Neutrophil (primary cell): ENCODE measurements at regions not wholly inside any gene's neighbourhood (a gene's known extent, or its start where the extent isn't known, plus 50 kb on each side); places are given as distances from the start of the nearest gene placed in this dataset.
"Not testable (repeated sequence)": the region's sequence is repeated elsewhere in the genome, so short reads cannot be mapped to it uniquely, and the experiment has no call there.

ENCODE experiments used
- H3K27ac ChIP-seq: fragments of 200-600 bp; sonication (generic); 2 replicates; pipeline ENCODE4 v1.5.1; 2016; ENCODE audit warnings: mild to moderate bottlenecking, moderate library complexity
- H3K27me3 ChIP-seq: fragments of 200-600 bp; sonication (generic); 2 replicates; pipeline ENCODE4 v1.6.0; 2016; ENCODE audit warnings: mild to moderate bottlenecking
- H3K36me3 ChIP-seq: fragments of 200-600 bp; sonication (generic); 2 replicates; pipeline ENCODE4 v1.5.1; 2017
- H3K4me1 ChIP-seq, 2 experiments: fragments of 200-600 bp in 1 of 2; sonication (generic) in 1 of 2; 1 replicate in 1 of 2; 2 replicates in 1 of 2; pipeline versions ENCODE4 v1.5.1 to v1.6.1; 2013 to 2016; ENCODE audit warnings: low read depth in 1 of 2, low read length in 1 of 2, mild to moderate bottlenecking in 1 of 2, moderate library complexity in 1 of 2; ENCODE audit not compliant: control insufficient read depth in 1 of 2, insufficient read depth in 1 of 2
- H3K4me3 ChIP-seq, 2 experiments: fragments of 200-600 bp in 1 of 2; sonication (generic) in 1 of 2; 1 replicate in 1 of 2; 2 replicates in 1 of 2; pipeline ENCODE4 v1.5.1; 2013 to 2016; ENCODE audit warnings: low read depth in 1 of 2, low read length in 1 of 2, mild to moderate bottlenecking in 1 of 2, moderate library complexity in 1 of 2
- H3K9me3 ChIP-seq: fragments of 200-600 bp; sonication (generic); 2 replicates; pipeline ENCODE4 v1.5.1; 2016
- TF ChIP-seq, protein P1 (sequence below): fragments of 200-600 bp; sonication (generic); IDR thresholded peaks from 2 replicates; pipeline ENCODE4 v1.5.1; 2016; ENCODE audit warnings: antibody characterized with exemption

DNA sequence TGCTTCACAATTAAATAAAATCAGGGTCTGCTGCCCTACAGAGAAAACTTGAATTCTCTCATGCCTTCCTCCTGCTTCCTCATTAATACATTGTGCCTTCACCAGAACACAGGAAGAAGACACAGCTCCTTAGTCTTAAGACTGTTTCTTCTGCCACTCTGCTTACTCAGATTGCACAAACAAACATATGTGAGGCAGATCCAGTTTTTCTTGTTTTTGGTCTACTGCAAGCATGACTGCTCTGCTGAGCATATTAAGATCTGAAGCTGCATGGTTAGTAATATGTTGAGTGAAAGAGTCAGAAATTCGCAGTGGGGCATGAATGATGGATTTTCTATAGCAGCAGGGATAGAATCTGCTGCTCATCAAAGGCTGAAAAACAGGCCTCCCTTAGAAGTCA lies 321.1 kb upstream of the STXBP6 start:
- Histone ChIP-seq H3K27me3 (no peaks in the 10 kb centered on the region), H3K9me3 (no peaks in the 10 kb centered on the region), H3K4me3 (no peak overlapping the region), H3K27ac (no peak overlapping the region), H3K4me1 (no peaks in the 10 kb centered on the region), H3K36me3 (no peaks in the 10 kb centered on the region)
- TF ChIP-seq, protein P1, sequence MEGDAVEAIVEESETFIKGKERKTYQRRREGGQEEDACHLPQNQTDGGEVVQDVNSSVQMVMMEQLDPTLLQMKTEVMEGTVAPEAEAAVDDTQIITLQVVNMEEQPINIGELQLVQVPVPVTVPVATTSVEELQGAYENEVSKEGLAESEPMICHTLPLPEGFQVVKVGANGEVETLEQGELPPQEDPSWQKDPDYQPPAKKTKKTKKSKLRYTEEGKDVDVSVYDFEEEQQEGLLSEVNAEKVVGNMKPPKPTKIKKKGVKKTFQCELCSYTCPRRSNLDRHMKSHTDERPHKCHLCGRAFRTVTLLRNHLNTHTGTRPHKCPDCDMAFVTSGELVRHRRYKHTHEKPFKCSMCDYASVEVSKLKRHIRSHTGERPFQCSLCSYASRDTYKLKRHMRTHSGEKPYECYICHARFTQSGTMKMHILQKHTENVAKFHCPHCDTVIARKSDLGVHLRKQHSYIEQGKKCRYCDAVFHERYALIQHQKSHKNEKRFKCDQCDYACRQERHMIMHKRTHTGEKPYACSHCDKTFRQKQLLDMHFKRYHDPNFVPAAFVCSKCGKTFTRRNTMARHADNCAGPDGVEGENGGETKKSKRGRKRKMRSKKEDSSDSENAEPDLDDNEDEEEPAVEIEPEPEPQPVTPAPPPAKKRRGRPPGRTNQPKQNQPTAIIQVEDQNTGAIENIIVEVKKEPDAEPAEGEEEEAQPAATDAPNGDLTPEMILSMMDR: no peak

DNA sequence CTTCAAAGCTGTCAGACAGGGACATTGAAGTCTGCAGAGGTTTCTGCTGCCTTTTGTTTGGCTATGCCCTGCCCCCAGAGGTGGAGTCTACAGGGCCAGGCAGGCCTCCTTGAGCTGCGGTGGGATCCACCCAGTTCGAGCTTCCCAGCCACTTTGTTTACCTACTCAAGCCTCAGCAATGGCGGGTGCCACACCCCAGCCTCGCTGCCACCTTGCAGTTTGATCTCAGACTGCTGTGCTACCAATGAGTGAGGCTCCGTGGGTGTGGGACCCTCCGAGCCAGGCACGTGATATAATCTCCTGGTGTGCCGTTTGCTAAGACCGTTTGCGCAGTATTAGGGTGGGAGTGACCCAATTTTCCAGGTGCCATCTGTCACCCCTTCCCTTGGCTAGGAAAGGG lies 320.1 kb upstream of the STXBP6 start:
- not testable (repeated sequence) for H3K4me1 ChIP-seq, H3K36me3 ChIP-seq, H3K27ac ChIP-seq, H3K4me3 ChIP-seq, H3K9me3 ChIP-seq, H3K27me3 ChIP-seq

DNA sequence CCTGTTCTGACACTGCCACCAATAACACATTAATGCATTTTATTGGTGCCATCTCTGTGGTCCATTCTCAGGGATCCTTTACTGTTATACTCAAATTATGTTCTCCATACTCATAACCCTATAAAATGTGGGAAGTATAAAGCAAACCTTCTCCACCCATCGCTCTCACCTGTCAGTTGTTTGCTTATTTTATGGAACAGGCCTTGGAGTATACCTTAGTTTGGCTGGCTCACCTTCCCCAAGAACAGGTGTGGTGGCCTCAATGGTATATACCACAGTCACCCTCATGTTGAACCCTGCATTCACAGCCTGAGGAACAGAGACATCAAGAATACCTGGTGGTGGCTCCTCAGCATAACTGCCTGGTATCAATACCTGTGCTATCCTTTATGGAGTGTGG lies 308.4 kb upstream of the STXBP6 start:
- no peaks in the 10 kb centered on the region for H3K27me3 ChIP-seq
- TF ChIP-seq, protein P1: no peak
- no peaks in the 10 kb centered on the region for H3K36me3 ChIP-seq
- H3K4me3 ChIP-seq: no peak overlapping the region
- no peaks in the 10 kb centered on the region for H3K4me1 ChIP-seq
- no peak overlapping the region for H3K27ac ChIP-seq
- no peaks in the 10 kb centered on the region for H3K9me3 ChIP-seq

DNA sequence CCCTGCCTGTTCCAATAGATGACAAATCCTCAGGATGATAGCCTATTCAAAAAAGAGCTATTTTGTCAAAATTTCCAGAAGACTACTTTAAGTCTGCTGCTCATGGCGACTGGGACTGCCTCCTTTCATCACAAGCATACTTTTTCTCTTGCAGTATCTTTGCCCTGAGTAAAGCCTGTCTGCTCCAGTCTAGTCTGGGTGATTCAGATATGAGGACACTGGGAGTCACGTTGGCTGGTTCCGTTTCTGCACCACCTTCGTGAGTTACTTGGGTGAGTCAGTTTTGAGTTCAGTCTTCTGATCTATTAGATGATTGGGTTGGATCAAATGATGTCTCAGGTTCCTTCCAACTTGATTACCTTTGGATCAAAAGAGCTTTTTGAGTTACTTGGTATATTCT lies 301.3 kb upstream of the STXBP6 start:
- Histone ChIP-seq H3K9me3 (no peaks in the 10 kb centered on the region), H3K27ac (no peak overlapping the region), H3K4me3 (no peak overlapping the region), H3K27me3 (no peaks in the 10 kb centered on the region), H3K36me3 (no peaks in the 10 kb centered on the region), H3K4me1 (no peaks in the 10 kb centered on the region)
- TF ChIP-seq, protein P1: no peak

DNA sequence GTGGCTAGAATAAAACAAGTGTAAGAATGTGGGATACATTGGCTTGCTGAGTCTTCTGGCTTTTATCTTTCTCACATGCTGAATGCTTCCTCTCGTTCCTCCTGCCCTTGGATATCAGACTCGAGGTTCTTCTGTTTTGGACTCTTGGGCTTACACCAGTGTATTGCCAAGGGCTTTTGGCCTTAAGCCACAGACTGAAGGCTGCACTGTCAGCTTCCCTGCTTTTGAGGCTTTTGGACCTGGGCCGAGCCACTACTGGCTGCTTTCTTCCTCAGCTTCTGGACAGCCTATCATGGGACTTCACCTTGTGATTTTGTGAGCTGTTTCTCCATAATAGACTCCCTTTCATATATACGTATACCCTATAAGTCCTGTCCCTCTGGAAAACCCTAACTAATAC lies 300.9 kb upstream of the STXBP6 start:
- Histone ChIP-seq H3K27ac (no peak overlapping the region), H3K4me3 (no peak overlapping the region), H3K9me3 (no peaks in the 10 kb centered on the region), H3K27me3 (no peaks in the 10 kb centered on the region), H3K4me1 (no peaks in the 10 kb centered on the region), H3K36me3 (no peaks in the 10 kb centered on the region)
- TF ChIP-seq, protein P1: no peak

DNA sequence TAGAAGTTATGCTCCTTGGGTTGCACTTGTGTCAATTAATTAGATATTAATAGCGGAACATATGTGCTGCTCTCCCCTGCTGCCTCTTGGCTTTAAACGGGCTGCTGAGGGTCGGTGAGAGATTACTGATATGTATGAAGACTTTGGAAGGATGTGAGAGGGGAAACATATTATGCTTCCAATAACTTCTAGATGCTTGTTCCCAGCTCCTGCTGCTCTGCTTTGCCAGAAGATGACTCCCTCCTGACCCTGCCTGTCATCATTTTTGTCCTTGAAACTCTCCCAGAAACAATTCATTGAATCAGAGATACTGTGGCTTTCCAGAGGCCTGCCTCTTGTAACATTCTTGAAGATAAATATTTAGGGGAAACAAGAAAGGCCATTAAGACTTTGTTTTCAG lies 300.1 kb upstream of the STXBP6 start:
- H3K4me1 ChIP-seq: no peaks in the 10 kb centered on the region
- H3K36me3 ChIP-seq: no peaks in the 10 kb centered on the region
- H3K27ac ChIP-seq: no peak overlapping the region
- TF ChIP-seq, protein P1: no peak
- H3K27me3 ChIP-seq: no peaks in the 10 kb centered on the region
- no peak overlapping the region for H3K4me3 ChIP-seq
- H3K9me3 ChIP-seq: no peaks in the 10 kb centered on the region
